HG02798 (cell line): ENCODE measurements at regions not wholly inside any gene's neighbourhood (a gene's known extent, or its start where the extent isn't known, plus 50 kb on each side); places are given as distances from the start of the nearest gene placed in this dataset.

Experiments
- ATAC-seq: cut with Tn5 transposase; IDR thresholded peaks from one replicate; pipeline ENCODE4 v1.9.1; 2021; ENCODE audit warnings: mild to moderate bottlenecking; ENCODE audit not compliant: unreplicated experiment, poor library complexity

GRCh38 chr2:495745-496275 lies 181.4 kb downstream of the TMEM18 start:
- no peak for ATAC-seq

DNA sequence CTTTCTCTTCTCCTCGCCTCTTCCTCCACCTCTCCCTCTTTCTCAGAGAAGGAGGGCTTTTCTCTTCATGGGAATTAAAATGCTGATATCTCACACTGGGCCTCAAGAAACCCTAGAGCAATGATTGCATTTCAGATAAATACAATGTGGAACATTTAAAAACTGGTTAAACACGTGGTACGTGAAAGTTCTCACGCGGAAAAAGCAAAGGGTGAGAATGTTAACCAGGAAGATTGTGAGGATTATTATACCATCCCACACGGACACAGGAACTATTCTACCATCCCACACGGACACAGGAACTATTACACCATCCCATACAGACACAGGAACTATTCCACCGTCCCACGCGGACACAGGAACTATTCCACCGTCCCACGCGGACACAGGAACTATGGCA lies 182.4 kb downstream of the TMEM18 start:
- ATAC-seq = no peak

DNA sequence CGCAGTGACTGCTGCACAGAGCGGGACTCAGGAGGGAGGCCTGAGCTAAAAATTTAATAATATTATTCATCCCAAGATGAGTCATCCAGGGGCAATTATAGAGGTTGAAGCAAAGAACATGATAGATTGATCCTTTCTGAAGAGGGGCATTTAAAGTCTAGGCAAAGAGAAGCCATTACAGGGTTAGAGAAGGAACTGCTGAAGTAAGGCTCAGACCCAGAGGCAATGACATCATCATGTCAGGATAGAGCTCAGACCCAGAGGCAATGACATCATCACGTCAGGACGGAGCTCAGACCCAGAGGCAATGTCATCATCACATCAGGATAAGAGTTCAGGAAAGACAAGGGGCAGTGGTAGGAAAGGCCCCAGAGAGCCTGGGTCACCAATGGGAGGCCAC lies 184.0 kb downstream of the TMEM18 start:
- ATAC-seq = no peak

DNA sequence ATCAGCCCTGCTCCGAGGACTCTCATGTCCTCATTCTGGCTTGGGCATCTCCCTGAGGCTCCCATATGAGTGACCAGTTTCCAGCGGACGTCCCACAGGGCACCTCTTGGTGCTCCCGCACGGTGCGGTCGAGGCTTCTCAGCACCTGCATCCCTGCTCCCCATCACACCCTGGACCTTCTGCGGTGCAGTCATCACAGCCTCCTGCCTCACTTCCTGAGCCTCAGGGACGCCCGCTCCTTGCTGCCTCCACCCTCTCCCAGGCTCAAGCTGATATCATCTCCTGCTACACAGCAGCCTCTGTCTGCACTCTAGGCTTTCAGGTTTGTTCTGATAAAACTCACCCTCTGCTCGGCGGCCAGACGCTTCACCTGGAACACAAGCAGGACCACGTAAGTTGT lies 185.0 kb downstream of the TMEM18 start:
- ATAC-seq = no peak

GRCh38 chr2:489838-490237 lies 187.4 kb downstream of the TMEM18 start:
- no peak for ATAC-seq

- no peak for ATAC-seq
Observed at GRCh38 chr2:489084-489483, 188.1 kb downstream of the TMEM18 start.

DNA sequence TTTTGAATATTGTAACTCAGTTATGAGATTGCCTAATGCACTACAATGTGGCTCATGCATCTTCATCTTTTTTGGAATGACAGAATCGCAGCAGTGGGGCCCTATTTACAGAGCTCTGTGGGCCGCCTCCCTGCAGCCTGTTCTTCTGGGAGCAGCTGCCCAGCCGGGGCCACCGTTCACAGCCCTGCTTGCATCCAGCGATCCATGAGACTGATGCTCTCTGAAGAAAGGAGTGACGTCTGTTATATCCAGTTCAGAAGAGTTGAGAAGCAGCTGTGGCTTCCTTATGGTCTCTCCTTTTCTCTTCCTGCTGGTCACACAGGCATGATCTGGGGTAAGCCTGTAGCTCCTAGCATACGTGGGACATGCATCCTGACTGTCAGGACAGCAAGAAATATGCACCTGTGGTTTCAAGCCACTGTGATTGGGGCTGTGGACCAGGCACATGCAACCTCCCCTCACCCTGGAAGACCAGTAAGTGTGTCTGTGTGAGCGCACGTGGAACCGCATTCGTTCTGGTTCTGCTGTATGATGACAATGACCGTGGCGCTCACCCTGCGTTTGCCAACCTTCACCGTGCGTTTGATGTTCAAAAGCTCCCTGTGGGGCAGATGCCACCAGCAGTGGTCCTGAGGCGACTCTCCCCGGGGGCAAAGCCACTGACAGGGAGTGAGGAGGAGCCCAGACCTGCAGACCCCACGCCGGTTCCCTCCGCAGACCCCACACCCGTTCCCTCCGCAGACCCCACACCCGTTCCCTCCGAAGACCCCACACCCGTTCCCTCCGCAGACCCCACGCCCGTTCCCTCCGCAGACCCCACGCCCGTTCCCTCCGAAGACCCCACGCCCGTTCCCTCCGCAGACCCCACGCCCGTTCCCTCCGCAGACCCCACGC lies 189.8 kb downstream of the TMEM18 start:
- ATAC-seq = no peak

DNA sequence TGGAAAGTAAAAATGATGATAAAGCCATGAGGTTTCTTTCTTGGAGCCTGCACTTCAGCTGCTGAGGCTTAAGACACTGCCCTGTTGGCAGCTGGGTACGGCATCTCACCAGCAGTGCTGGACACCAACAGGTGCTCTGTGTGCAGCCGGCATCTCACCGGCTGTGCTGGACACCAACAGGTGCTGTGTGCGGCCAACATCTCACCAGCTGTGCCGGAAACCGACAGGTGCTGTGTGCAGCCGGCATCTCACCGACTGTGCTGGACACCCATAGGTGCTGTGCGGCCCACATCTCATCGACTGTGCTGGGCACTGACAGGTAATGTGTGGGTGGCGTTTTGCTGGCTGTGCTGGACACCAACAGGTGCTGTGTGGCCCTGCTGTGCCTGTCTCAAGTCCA lies 190.8 kb downstream of the TMEM18 start:
- no peak for ATAC-seq

DNA sequence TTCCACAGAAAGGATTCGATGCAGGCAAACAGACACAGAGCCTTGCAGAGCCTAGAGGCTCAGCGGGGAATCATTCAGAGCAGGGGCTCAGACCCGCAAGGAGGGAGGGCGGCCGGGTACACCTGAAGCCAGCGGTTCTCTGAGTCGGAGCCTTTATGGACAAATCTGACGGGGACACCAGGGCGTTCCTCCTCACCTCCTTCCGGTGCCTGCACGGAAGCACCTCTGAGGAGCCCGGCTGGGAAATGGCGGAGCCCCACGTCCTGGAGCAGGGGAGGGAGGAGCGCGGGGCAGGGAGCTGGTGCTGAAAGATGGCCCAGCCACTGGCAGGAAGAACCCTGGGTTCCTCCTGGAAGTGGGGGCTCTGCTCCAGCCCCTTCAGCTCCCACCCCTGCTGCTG lies 193.5 kb upstream of the ALKAL2 start:
- ATAC-seq = no peak

DNA sequence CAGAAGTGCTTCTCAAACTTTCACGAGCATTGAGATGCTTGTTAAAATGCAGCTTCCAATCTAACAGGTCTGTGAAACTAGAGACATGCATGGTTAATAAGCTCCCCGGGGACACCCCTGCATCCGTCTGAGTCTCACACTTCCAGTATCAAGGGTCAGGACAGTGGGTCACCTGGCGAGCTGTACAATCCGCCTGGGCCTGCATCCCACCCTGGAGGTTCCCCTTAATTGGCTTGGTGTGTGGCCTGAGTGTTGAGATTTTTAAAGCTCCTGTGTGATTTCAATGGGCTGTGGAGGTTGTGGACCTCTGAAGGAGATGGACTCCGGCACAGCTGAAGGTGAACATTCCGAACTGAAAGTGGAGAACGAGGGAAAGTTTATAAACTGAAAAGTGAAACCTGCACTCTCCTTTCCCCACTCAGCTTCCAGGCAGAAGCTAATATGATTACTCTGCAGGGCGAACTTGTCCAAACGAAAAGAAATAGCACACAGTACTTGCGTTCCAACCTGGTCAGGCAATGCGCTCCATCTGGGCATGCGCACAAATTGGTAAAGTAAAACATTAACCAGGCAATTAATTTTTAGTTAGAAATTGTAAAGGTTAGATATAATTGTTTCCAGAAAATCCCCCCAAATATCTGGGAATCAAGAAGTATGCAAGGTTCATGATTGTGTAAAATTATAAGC lies 191.7 kb upstream of the ALKAL2 start:
- ATAC-seq = no peak

- no peak for ATAC-seq
Observed at GRCh38 chr2:479031-479430, 191.1 kb upstream of the ALKAL2 start.

DNA sequence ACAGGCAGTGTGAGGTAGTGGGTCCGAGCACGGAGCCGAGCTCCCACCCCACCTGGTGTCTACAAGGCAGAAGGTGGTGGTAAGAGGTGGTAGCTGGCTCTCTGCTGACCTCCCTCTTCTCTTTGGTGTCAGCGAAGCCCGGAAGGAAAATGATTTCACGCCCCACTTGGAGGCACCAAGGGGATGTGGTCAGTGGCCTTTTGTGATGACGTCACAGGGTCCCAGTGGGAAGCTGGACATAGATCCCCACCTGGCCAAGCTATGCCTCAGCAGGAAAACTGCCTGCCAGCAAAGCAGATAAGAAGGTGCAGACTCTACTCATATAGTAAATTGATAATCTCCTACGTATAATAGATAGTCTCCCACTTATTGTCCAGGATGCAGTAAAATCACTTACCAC lies 183.7 kb upstream of the ALKAL2 start:
- no peak for ATAC-seq

DNA sequence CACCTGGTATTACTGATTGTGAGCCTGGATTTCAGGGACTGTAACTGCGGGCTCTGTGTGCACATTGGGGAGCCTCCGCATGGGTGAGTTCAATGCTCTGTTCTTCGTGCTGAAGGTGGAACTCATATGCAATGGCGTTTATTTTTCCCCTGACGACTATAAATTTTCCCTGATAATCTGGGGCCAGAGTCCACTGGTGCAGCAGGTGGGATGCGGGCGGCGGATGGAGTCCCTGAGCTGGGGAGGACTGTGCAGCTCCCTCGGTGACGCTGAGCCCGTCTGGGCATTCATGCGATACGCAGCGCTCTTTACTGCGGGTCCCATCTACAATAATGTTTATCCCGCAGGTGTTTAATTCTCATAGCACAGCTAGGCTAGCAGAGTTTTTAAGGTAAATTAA lies 181.6 kb upstream of the ALKAL2 start:
- ATAC-seq = no peak

DNA sequence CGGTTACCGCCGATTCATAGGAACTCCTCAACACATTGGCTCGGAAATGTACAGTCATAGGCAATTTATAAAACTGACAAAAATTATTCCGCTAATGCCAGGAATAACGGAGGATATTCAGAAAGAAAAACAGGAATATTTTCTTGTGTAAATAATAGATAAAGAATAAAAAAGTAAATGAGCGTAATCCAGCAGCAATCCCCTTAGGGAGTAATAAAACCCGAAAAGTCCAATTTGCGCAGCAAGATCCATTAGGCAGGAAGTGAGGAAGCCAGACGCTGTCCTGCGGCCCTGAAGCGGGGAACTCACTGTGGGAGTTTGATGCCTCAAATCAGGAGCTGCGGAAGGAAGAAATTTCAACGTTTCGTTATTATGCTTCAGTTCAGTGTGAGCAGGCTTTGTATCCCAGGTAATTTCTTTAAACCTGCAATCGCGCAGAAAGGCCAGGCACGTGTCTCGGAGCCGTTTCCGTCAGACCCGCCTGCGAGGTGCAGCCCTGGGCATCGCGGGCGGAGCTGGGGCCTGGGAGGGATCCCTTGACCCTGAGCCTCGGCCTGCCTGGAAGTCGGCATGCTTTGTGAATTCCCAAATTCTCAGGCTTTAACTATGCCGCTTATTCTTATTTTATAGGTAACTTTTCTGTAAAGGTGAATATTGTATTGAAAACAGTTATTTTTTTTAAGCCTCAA lies 180.9 kb upstream of the ALKAL2 start:
- no peak for ATAC-seq

- ATAC-seq = no peak
Observed at GRCh38 chr2:467892-468647, 180.2 kb upstream of the ALKAL2 start.

DNA sequence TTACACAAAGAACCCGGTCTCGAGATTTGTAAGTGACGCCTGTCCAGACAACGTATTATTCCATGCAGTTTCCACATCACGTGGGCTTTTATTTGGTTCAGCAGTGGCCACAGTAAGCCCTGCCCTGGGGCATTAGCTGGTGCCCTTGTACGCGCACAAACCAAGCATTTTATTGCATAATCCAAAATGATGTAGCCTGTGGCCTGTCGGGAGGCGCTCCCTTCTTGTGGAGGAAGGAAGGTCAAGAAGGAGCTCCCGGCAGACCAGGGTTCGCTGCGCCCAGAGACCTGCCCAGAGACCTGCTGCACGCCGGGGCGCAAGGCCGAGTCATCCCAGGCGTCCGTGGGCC lies 179.6 kb upstream of the ALKAL2 start:
- ATAC-seq = no peak

GRCh38 chr2:467101-467500 lies 179.2 kb upstream of the ALKAL2 start:
- ATAC-seq = no peak

DNA sequence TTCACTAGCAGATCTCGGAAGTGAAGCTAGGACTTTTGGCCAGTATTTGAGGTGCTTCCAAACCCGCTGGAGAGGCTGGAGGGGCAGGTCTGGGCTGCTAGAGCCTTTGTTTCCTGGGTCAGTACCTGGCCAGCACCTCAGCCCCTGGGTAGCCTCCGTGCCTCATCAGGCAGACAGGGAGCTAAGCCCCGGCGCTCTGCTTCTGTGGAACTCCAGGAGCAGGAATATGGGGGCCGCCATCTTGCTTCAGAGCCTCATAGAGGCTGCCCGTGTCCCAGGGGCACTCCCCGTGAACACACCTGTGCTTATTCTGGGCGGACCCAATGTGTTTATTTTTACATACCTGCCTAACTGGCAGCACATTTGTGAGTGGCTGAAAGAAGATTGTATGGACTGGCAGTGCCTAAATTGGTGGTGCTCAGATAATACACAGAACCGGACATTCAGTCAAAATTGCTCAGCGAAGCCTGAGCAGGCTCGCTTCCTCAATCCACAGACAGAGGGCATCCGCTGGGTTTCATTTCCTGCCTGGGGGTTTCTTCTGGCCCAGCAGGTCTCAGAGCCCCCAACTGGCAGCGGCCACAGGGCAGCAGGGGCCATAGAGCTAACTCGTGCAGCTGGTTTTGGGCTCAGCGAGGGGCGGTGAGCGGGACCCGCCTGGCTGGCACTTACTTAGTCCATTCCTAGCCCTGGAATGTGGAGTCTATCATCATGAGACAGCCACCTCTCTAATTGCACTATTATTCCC lies 176.8 kb upstream of the ALKAL2 start:
- ATAC-seq = peak; percentile 36

DNA sequence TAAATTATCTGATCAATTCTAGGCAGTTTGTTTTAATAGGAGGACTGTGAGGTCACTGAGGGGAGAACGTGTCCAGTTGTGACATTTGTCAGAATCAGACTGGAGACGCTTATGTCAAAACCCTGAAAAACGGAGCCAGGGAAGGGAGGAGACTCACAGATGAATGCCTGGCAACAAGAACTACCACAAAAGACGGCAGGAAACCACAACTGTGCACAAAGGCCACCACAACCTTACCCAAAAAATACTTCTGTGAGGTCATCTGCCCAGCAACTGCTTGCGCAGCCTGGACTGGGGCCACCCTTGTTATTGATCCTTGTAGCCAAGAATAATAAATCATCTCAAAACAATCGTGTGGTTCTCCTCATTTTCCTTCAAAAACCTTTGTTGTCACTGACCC lies 173.0 kb upstream of the ALKAL2 start:
- ATAC-seq = no peak

DNA sequence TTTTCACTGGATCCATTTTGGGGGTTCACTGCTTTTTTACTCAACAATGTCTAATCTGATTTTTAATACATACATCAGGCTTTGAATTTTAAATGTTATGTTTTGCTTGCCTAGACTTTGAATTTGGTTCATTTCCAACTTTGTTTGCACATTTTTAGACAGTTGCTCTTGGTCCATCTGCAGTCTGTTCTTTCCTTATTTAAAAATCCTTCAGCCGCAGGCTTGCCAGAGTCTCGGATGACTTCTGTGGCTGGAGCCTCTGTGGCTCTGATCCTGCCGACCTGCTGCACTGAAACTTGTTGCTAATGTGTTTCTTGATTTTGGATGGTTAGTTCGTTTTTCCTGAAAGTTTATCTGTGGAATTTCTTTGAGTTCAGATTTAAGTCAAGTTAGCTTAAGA lies 172.0 kb upstream of the ALKAL2 start:
- no peak for ATAC-seq
